RWPE1 (cell line): ENCODE measurements at regions not wholly inside any gene's neighbourhood (a gene's known extent, or its start where the extent isn't known, plus 50 kb on each side); places are given as distances from the start of the nearest gene placed in this dataset.

ENCODE experiments used
- CTCF ChIA-PET: fragments of 350-600 bp; sonication (Branson Sonifier 250); formaldehyde crosslinking; extraction: SDS; loops from one replicate; lab custom pipeline; 2021; lab: Yijun Ruan, JAX
- POLR2A ChIA-PET: fragments of 400-600 bp; formaldehyde crosslinking; extraction: SDS; loops from one replicate; lab custom pipeline; 2020; ENCODE audit warnings: antibody characterized with exemption; ENCODE audit not compliant: low non-redundant PET; lab: Yijun Ruan, JAX
- DNase-seq: peaks from one replicate; pipeline ENCODE4 v3.0.0; 2012; ENCODE audit warnings: low spot score
- H3K27ac ChIP-seq: fragments of 450-650 bp; 2 replicates; pipeline ENCODE4 v1.5.1; 2017
- TF ChIP-seq, protein P1 (sequence below): fragments of 450-650 bp; conservative IDR thresholded peaks from 2 replicates; pipeline ENCODE4 v1.5.1; 2017; ENCODE audit warnings: low read depth, mild to moderate bottlenecking

DNA sequence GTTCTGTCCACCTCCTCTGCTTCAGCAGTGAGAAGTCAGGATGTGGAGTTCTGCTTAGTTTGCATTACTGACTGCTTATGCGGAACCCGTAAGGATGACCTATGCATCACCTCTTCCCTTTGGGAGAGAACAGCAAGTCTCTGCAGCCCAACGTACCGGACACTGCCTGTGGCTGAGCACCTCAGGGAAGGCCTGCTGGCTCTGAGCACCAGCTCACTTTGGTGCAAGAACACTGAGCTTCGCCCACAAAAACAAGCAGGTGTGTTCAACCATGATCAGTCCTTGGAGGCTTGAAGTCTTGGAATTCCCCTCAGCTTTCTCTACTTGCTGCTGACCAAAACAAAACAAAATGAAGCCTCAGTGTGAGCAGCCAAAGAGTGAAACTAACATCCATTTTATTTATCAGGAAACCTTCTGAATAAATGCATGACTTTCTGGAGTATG, 52.7 kb upstream of the NCK2 start:
- CTCF ChIA-PET = interaction anchor here (0.6 kb wide), 1 partner anchor 13 kb away, joined by 3 read pairs; no protein-coding TSS in a partner anchor
- POLR2A ChIA-PET = no interaction called here
- no peak for DNase-seq
- no peak overlapping the region for H3K27ac ChIP-seq
- TF ChIP-seq, protein P1, sequence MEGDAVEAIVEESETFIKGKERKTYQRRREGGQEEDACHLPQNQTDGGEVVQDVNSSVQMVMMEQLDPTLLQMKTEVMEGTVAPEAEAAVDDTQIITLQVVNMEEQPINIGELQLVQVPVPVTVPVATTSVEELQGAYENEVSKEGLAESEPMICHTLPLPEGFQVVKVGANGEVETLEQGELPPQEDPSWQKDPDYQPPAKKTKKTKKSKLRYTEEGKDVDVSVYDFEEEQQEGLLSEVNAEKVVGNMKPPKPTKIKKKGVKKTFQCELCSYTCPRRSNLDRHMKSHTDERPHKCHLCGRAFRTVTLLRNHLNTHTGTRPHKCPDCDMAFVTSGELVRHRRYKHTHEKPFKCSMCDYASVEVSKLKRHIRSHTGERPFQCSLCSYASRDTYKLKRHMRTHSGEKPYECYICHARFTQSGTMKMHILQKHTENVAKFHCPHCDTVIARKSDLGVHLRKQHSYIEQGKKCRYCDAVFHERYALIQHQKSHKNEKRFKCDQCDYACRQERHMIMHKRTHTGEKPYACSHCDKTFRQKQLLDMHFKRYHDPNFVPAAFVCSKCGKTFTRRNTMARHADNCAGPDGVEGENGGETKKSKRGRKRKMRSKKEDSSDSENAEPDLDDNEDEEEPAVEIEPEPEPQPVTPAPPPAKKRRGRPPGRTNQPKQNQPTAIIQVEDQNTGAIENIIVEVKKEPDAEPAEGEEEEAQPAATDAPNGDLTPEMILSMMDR = no peak

DNA sequence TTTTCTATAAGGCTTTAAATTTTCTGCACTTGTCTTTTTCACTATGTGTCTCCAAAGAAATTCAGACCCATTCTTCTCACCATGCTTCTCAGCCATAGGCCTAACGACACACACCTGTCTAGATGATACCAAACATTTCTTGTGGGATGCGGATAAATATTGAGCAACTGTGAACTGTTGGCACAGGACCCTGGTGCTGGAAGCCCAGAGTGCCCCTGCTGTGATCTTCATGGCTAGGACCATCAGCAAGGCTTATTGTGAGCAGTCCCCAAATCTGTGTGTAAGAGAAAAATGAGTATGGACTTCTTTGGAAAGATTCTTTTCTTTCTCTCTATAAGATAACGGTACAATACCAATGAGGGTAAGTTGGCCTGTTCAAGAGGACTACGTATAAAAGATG, 54.1 kb upstream of the NCK2 start:
- H3K27ac ChIP-seq = no peak overlapping the region
- DNase-seq = no peak
- TF ChIP-seq, protein P1 = no peak
- CTCF ChIA-PET = no interaction called here
- POLR2A ChIA-PET = no interaction called here

DNA sequence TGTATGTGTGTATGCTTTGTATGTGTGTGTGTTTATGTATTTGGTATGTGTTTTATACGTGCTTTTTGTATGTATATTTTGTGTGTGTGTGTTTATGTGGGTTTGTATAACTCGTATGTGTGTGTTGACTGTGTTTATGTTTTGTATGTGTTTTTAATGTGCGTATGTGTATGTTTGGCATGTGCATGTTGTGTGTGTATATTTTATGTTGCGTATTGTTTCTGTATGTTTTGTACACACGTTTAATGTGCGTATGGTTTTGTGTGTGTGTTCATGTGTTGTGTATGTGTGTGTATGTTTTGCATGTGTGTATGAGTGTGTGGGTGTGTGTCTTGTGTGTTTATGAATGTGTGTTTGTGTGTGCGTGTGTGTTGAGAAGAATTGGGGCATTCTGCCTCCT, 55.2 kb upstream of the NCK2 start:
- no peak overlapping the region for H3K27ac ChIP-seq
- ChIA-PET POLR2A (no interaction called here), CTCF (no interaction called here)
- DNase-seq = no peak
- TF ChIP-seq, protein P1 = no peak

DNA sequence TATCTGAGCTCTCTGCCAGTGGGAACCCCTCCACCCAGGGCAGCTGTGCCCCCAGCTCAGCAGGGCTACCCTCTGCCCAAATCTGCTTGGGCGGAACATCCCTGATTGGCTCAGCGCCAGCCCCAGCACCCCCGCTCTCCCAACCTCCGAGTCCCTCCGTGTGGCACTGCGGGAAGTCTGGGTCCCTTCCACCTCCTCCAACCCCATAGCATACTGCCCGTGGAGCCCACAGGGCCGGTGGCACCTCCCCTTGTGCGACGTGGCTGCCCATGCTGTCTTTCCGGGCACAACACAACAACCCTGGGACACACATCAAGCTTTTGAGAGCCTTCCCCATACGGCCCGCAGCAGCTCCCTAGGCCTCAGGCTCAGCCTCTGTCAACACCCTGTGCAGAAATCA, 55.8 kb upstream of the NCK2 start:
- TF ChIP-seq, protein P1 = no peak
- CTCF ChIA-PET = no interaction called here
- POLR2A ChIA-PET = no interaction called here
- DNase-seq = no peak
- H3K27ac ChIP-seq = no peak overlapping the region

DNA sequence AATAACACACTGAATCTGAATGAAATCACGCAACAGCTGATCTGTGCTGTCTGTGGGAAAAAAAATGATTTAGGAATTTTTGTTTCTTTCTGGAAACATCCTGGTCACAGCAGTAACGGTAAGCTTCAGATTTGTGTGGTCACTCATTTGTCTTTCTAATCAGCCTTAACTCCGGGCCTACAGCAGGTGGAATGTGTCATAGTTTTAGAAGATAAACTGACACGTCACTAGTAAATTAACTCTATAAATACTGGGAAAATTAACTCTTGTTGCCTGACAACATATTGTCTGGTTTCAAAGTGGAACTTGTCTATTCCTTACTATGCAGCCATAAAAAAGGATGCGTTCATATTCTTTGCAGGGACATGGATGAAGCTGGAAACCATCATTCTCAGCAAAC, 58.1 kb upstream of the NCK2 start:
- TF ChIP-seq, protein P1 = no peak
- no peak overlapping the region for H3K27ac ChIP-seq
- ChIA-PET CTCF (no interaction called here), POLR2A (no interaction called here)
- DNase-seq = no peak

DNA sequence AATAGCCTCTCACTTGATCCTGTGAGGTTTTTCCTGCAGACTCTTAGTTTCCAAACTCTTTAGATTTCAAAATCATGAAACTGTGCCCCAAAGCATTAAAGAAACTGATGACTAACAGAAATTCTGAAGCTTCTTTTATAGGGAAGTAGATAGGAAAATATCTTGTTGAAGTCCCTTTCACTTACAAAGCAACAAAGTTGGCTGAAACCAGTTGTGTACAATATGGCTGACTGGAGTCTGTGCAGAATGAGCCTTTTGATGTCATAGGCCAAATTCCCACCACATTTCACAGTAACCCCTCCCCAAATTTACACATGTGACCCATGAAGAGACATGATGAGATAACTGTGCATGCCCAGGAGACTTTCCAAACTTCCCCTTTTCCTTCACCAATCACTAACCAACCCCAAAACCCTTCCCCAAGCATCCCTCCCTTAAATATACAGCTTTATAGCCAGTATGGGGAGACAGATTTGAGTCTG, 61.7 kb upstream of the NCK2 start:
- POLR2A ChIA-PET = no interaction called here
- TF ChIP-seq, protein P1 = no peak
- CTCF ChIA-PET = interaction anchor here (0.6 to 0.7 kb wide), 2 partner anchors 9 to 78 kb away, joined by 3 to 4 read pairs; no protein-coding TSS in a partner anchor
- H3K27ac ChIP-seq = no peak overlapping the region
- DNase-seq = no peak
